Stimulated activated CD8-positive, alpha-beta memory T cell treated with anti-CD3 and anti-CD28 coated beads, Interleukin-7, amount 100 ng/mL, for 4 hours (primary cell): ENCODE measurements at regions not wholly inside any gene's neighbourhood (a gene's known extent, or its start where the extent isn't known, plus 50 kb on each side); places are given as distances from the start of the nearest gene placed in this dataset.
"Not testable (repeated sequence)": the region's sequence is repeated elsewhere in the genome, so short reads cannot be mapped to it uniquely, and the experiment has no call there.

Experiments used
- DNase-seq, 2 donors: peaks; one replicate each; pipeline ENCODE4 v3.0.0-alpha.2; 2020; ENCODE audit warnings: low read depth in 2 of 2

- DNase-seq: no peak
Measured at GRCh38 chr14:89566644-89567415, 149.8 kb upstream of the FOXN3 start.

GRCh38 chr14:89566180-89566579 lies 149.1 kb upstream of the FOXN3 start:
- no peak for DNase-seq

DNA sequence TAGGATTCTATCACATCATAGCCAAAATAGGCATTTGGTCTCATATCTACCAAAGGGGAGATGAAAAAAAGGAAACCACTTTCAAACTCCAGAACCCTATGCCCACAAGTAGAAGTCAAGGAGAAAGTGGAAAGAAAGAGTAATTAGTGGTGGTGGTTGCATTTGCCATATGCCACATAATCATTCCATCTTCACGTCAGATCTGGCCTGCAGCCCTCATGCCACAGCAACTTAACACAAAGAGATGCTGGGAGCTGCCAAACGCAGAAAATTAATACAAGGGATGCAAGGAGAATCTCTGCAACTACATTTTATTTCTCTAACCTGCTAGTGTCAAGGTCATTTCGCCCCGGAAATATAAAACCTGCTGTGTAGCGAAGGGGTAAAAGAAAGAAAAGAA lies 148.6 kb upstream of the FOXN3 start:
- no peak for DNase-seq

GRCh38 chr14:89564989-89565388 lies 148.0 kb upstream of the FOXN3 start:
- DNase-seq: no peak

DNA sequence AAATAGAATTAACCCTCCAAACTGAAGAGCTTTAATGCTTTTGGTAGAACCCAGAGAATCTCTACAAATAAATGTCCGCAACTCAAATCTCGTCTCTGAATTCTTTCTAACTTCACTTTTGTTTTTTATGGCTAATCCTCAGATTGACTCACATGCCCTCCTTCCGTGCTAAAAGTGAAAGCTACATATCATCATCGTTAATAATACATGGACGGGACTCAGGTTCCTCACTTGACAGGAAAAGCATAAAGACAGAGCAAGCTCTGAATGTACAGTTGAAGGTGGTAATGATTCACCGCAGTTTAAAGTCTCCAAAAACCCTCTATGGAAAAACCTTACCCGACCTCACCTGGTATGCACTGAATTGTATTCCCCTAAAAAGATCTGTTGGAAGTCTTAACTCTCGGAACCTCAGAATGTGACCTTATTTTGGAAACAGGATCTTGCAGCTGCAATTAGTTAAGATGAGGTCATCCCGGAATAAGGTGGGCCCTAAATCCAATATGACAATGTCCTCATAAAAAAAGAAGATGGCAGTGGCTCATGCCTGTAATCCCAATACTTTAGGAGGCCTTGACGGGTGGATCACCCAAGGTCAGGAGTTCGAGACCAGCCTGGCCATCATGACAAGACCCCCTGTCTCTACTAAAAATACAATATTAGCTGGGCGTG lies 147.4 kb upstream of the FOXN3 start:
- no peak for DNase-seq

- DNase-seq: no peak
Measured at GRCh38 chr14:89563471-89563870, 146.4 kb upstream of the FOXN3 start.

- DNase-seq: no peak
Measured at GRCh38 chr14:89551955-89552354, 134.9 kb upstream of the FOXN3 start.

- DNase-seq: no peak
Measured at GRCh38 chr14:89551432-89551831, 134.4 kb upstream of the FOXN3 start.

GRCh38 chr14:89550821-89551220 lies 133.8 kb upstream of the FOXN3 start:
- DNase-seq: no peak

DNA sequence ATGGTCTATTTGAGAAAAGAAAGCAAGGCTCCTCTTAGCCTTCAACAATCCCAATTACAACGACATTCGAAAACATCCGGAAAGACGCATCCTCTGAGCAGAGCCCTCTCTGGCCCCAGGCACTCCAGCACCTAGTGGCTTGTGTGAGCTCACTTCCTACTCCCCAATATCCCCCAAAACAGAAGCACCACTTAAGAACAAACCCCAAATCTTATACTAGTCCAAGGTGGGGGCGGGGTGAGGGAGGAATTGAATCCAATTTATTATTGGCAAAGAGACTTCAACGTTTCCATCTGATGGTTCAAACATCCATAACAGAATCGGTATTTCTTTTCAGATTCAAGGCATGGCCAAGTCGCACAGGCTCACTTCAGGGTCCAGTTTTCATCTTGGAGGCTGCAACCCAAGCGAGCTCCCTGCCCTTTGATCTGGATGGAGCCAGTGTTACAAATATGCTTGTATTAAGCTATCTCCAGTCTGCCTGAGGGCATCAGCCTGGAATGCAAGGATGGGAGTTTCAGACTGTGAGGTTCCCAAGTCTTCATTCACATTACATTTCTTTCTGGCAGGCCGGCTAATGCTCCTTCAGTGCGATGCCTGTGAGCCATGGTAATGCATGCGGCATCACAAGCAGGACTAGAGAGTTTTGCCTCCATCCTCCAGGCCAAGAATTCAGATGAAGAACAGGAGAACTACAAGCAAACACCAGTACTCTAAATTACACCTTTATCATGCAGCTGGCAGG lies 132.5 kb upstream of the FOXN3 start:
- no peak for DNase-seq

DNA sequence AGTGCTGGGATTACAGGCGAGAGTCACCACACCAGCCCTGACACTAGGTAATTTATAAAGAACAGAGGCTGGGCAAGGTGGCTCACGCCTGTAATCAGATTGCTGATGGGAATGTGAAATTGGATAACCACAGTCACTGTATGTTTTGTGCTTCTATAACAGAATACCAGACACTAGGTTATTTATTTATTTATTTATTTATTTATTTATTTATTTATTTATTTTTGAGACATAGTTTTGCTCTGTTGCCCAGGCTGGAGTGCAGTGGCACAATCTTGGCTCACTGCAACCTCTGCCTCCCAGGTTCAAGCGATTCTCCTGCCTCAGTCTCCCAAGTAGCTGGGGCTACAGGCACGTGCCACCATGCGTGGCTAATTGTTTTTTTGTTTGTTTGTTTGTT lies 130.0 kb upstream of the FOXN3 start:
- DNase-seq: not testable (repeated sequence)

GRCh38 chr14:89544636-89545301 lies 127.7 kb upstream of the FOXN3 start:
- no peak for DNase-seq

GRCh38 chr14:89543425-89543790 lies 126.4 kb upstream of the FOXN3 start:
- DNase-seq: no peak

- DNase-seq: no peak
Measured at GRCh38 chr14:89542786-89543424, 125.9 kb upstream of the FOXN3 start.

- no peak for DNase-seq
Measured at GRCh38 chr14:89540830-89541470, 123.9 kb upstream of the FOXN3 start.

DNA sequence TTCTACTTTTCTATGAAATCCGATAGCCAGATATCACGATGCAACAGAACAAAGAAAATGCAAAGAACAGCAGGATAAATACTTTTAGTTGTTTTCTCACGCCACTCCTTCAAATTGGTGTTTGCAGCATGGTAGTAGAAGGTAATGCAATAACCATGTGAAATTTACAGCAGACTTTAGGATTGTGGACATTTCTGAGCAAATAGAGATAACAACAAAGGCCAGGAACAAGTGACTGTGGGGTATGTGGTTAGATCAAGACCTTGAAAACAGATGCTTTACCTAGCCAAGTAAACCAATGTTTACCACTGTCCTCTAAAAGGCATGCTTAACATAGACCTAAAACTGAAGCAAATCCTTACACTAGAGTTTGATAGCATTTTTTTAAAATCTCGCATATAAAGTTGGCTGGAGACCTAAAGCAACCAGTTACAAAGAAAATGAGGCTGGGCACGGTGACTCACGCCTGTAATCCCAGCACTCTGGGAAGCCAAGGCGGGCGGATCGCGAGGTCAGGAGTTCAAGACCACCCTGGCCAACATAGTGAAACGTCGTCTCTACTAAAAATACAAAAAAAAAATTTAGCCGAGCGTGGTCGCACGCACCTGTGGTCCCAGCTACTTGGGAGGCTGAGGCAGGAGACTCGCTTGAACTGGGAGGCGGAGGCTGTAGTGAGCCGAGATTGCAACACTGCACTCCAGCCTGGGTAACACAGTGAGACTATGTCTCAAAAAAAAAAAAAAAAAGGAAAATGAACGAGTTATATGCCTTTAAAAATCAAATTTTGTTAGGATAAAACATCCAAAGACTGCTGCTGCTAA lies 123.2 kb upstream of the FOXN3 start:
- DNase-seq: no peak

DNA sequence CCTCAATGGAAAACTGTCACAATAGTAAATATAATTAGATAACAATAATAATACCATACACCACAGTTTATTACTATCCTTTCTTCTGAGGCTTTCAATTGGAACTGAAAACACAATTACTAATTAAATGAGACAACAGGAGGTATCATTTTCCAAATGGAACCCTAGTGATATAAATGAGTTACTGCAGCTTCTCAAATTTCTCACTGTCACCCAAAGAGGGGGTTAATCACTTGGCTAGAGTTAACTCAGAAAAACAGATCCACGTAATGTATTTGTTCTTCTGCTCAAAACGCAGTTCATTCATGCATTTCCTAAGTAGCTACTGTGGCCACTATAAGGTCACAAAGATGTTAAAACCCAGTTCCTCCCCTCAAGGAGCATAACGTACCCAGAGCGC lies 120.9 kb upstream of the FOXN3 start:
- DNase-seq: no peak

DNA sequence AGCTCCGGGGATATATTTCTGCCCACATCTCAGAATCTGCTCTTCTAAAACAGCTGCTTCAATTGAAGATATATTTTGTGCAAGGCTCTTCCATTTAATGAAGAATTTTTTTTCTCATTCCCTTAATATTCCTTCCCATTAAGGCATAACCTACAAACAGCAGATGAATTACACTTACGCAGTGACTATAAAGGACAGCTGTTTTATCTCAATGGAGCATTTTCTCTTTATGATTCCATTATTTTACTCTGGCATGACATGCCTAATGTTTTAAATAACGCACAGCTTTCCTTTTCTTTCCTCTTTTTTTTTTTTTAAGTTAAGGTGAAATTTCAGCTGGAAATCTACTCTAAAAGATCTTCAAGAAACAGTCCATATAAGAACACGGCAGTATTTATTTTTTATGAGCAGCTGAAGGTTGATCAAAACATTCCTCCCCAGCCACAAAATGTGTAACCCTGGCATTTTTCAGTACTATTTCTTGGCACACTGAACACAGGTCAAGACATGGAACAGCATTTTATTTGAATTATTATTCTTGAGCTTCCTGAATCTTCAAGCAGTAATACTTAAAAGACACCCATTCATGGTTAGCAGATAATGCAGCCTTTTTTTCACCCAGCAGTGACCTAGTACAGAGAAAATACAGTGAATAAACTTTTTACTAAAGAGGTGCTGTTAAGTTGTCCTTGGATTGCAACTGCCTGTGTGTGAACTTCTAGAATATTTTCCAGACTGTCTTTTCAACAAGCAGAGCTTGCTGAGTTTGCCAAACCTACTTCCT lies 118.1 kb upstream of the FOXN3 start:
- no peak for DNase-seq

DNA sequence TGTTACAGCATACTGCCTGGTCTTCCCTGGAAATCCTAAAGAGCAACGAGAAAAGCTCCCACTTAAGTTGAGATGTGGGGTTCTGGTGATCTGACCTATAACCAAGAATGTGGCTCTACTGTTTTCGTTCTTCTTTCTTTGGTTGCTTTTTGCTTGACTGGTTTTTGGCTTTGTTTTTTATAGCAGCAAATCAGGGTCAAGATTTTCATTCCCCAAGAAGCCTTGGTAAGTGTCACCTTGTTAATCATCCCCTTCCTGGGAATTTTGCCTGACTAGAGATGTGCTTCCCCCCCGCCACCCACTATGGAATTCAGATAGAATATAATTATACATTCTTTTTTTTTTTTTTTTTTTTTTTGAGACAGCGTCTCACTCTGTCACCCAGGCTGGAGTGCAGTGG lies 116.7 kb upstream of the FOXN3 start:
- no peak for DNase-seq

DNA sequence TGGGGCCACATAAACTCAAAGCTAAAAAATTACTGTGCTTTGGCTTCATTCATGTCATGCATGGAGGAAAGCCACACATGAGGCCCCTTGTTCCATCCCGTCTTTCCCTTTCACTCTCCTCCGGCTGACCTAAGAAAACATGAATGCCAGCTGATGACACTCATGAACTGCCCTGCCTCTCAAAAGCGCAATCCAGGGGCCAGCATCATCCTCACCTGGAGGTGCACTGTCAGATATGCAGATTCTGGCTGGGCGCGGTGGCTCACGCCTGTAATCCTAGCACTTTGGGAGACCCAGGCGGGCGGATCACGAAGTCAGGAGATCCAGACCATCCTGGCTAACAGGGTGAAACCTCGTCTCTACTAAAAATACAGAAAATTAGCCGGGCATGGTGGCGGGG lies 116.1 kb upstream of the FOXN3 start:
- no peak for DNase-seq
